ENCODE measurements at regions not wholly inside any gene's neighbourhood (a gene's known extent, or its start where the extent isn't known, plus 50 kb on each side); places are given as distances from the start of the nearest gene placed in this dataset.

- Histone ChIP-seq H4K20me1 (ENCODE audit: insufficient read depth, low read length) (no peaks in the 10 kb centered on the region), H3K9me2 (ENCODE audit: insufficient read depth, low read length) (no peaks in the 10 kb centered on the region), H3K4me2 (ENCODE audit: low read length) (no peak overlapping the region), H3K4me3 (ENCODE audit: low read depth, low read length, poor library complexity, severe bottlenecking) (no peak overlapping the region), H3K4me1 (ENCODE audit: insufficient read depth, low read length, poor library complexity, severe bottlenecking) (peaks cover 9% of the 10 kb centered on the region), H3K79me2 (ENCODE audit: insufficient read depth, low read depth, low read length) (no peaks in the 10 kb centered on the region), H3K27ac (ENCODE audit: low read depth, low read length, poor library complexity, severe bottlenecking) (no peak overlapping the region), H3K9me3 (ENCODE audit: low read length) (no peaks in the 10 kb centered on the region), H2AFZ (ENCODE audit: low read length) (no peak overlapping the region), H3K36me3 (ENCODE audit: insufficient read depth, low read length) (peaks cover 9% of the 10 kb centered on the region; the same call in 1 of the 2 replicates)
- CTCF ChIA-PET (ENCODE audit: unreplicated experiment), result no interaction called here
- no peak for DNase-seq (ENCODE audit: low spot score)
- intact Hi-C loops (cut with micrococcal nuclease; ENCODE audit: unreplicated experiment), result loop anchor here (5.0 to 10.0 kb wide), 2 partner anchors 38 to 410 kb away; no protein-coding TSS in a partner anchor
- TF ChIP-seq CTCF (conservative IDR thresholded peaks at IDR 0.05; ENCODE audit: low read length), result no peak
- TF ChIP-seq EZH2phosphoT487 (IDR thresholded peaks at IDR 0.05; ENCODE audit: borderline replicate concordance, low read depth, low read length), result no peak
- POLR2A ChIA-PET, result no interaction called here
- no TSS peak for BruUV-seq (replicated peaks)
Observed at GRCh38 chr22:25364736-25365241, 145.3 kb downstream of the CRYBB2 start.

GRCh38 chr22:25365491-25366261 lies 146.2 kb downstream of the CRYBB2 start:
- no TSS peak for BruUV-seq (replicated peaks)
- intact Hi-C loops (cut with micrococcal nuclease; ENCODE audit: unreplicated experiment), result loop anchor here (10.0 kb wide), 1 partner anchor 409 kb away; no protein-coding TSS in a partner anchor
- TF ChIP-seq EZH2phosphoT487 (IDR thresholded peaks at IDR 0.05; ENCODE audit: borderline replicate concordance, low read depth, low read length) (no peak), CTCF (conservative IDR thresholded peaks at IDR 0.05; ENCODE audit: low read length) (no peak)
- peaks cover 9% of the 10 kb centered on the region for H3K4me1 ChIP-seq (ENCODE audit: insufficient read depth, low read length, poor library complexity, severe bottlenecking)
- CTCF ChIA-PET (ENCODE audit: unreplicated experiment), result no interaction called here
- DNase-seq (ENCODE audit: low spot score), result no peak
- no peaks in the 10 kb centered on the region for H3K79me2 ChIP-seq (ENCODE audit: insufficient read depth, low read depth, low read length)
- H3K4me2 ChIP-seq (ENCODE audit: low read length), result no peak overlapping the region
- no peak overlapping the region for H2AFZ ChIP-seq (ENCODE audit: low read length)
- no peaks in the 10 kb centered on the region for H3K9me2 ChIP-seq (ENCODE audit: insufficient read depth, low read length)
- no peaks in the 10 kb centered on the region for H3K9me3 ChIP-seq (ENCODE audit: low read length)
- no peak overlapping the region for H3K27ac ChIP-seq (ENCODE audit: low read depth, low read length, poor library complexity, severe bottlenecking)
- H3K36me3 ChIP-seq (ENCODE audit: insufficient read depth, low read length), result 0 out of 2 replicates have a peak, but pooled peaks cover under 1% of the 10 kb centered on the region
- no peak overlapping the region for H3K4me3 ChIP-seq (ENCODE audit: low read depth, low read length, poor library complexity, severe bottlenecking)
- H4K20me1 ChIP-seq (ENCODE audit: insufficient read depth, low read length), result no peaks in the 10 kb centered on the region
- POLR2A ChIA-PET, result no interaction called here

GRCh38 chr22:25366408-25366807 lies 147.0 kb downstream of the CRYBB2 start:
- CTCF ChIA-PET (ENCODE audit: unreplicated experiment), result no interaction called here
- H4K20me1 ChIP-seq (ENCODE audit: insufficient read depth, low read length), result no peaks in the 10 kb centered on the region
- DNase-seq (ENCODE audit: low spot score), result no peak
- H3K4me3 ChIP-seq (ENCODE audit: low read depth, low read length, poor library complexity, severe bottlenecking), result no peak overlapping the region
- no peaks in the 10 kb centered on the region for H3K9me3 ChIP-seq (ENCODE audit: low read length)
- H2AFZ ChIP-seq (ENCODE audit: low read length), result no peak overlapping the region
- 0 out of 2 replicates have a peak, but pooled peaks cover 3% of the 10 kb centered on the region for H3K36me3 ChIP-seq (ENCODE audit: insufficient read depth, low read length)
- H3K4me1 ChIP-seq (ENCODE audit: insufficient read depth, low read length, poor library complexity, severe bottlenecking), result peaks cover 9% of the 10 kb centered on the region
- no peak overlapping the region for H3K4me2 ChIP-seq (ENCODE audit: low read length)
- H3K79me2 ChIP-seq (ENCODE audit: insufficient read depth, low read depth, low read length), result no peaks in the 10 kb centered on the region
- intact Hi-C loops (cut with micrococcal nuclease; ENCODE audit: unreplicated experiment), result loop anchor here (10.0 kb wide), 1 partner anchor 408 kb away; no protein-coding TSS in a partner anchor
- POLR2A ChIA-PET, result no interaction called here
- no TSS peak for BruUV-seq (replicated peaks)
- TF ChIP-seq EZH2phosphoT487 (IDR thresholded peaks at IDR 0.05; ENCODE audit: borderline replicate concordance, low read depth, low read length) (no peak), CTCF (conservative IDR thresholded peaks at IDR 0.05; ENCODE audit: low read length) (peak; percentile 40; the same call in 1 of the 2 replicates)
- H3K9me2 ChIP-seq (ENCODE audit: insufficient read depth, low read length), result no peaks in the 10 kb centered on the region
- no peak overlapping the region for H3K27ac ChIP-seq (ENCODE audit: low read depth, low read length, poor library complexity, severe bottlenecking)

All from OCI-LY7 (cell line).